ENCODE measurements at regions not wholly inside any gene's neighbourhood (a gene's known extent, or its start where the extent isn't known, plus 50 kb on each side); places are given as distances from the start of the nearest gene placed in this dataset.
A peak's percentile ranks its signal among the peaks of the same experiment; 100 is the strongest.

GRCh38 chr18:53755914-53756609 is 468.4 kb downstream of the MBD2 start:
- no peaks in the 10 kb centered on the region for H3K9me3 ChIP-seq
- no peaks in the 10 kb centered on the region for H3K27me3 ChIP-seq
- no peak overlapping the region for H3K4me3 ChIP-seq
- no peak for DNase-seq
- H3K36me3 ChIP-seq, result no peaks in the 10 kb centered on the region

GRCh38 chr18:53754154-53754553 is 470.3 kb downstream of the MBD2 start:
- Histone ChIP-seq H3K9me3 (no peaks in the 10 kb centered on the region), H3K4me3 (no peak overlapping the region), H3K36me3 (no peaks in the 10 kb centered on the region), H3K27me3 (no peaks in the 10 kb centered on the region)
- DNase-seq, result no peak

GRCh38 chr18:53753601-53754000 is 470.9 kb downstream of the MBD2 start:
- DNase-seq, result no peak
- Histone ChIP-seq H3K27me3 (no peaks in the 10 kb centered on the region), H3K36me3 (no peaks in the 10 kb centered on the region), H3K9me3 (no peaks in the 10 kb centered on the region), H3K4me3 (no peak overlapping the region)

- no peak for DNase-seq
- no peaks in the 10 kb centered on the region for H3K9me3 ChIP-seq
Observed at GRCh38 chr18:53752781-53753367, 471.6 kb downstream of the MBD2 start.

GRCh38 chr18:53749766-53750165 is 474.7 kb downstream of the MBD2 start:
- DNase-seq, result no peak
- Histone ChIP-seq H3K9me3 (no peaks in the 10 kb centered on the region), H3K4me3 (no peak overlapping the region), H3K36me3 (no peaks in the 10 kb centered on the region), H3K27me3 (no peaks in the 10 kb centered on the region)

More at GRCh38 chr18:53752781-53753367, 471.6 kb downstream of the MBD2 start:
- Histone ChIP-seq H3K4me3 (no peak overlapping the region), H3K36me3 (no peaks in the 10 kb centered on the region), H3K27me3 (no peaks in the 10 kb centered on the region)

- no peak overlapping the region for H3K4me3 ChIP-seq
- no peaks in the 10 kb centered on the region for H3K36me3 ChIP-seq
- H3K27me3 ChIP-seq, result no peaks in the 10 kb centered on the region
- DNase-seq, result no peak
- no peaks in the 10 kb centered on the region for H3K9me3 ChIP-seq
Observed at GRCh38 chr18:53747663-53748160, 476.8 kb downstream of the MBD2 start.

GRCh38 chr18:53747210-53747609 is 477.3 kb downstream of the MBD2 start:
- Histone ChIP-seq H3K27me3 (no peaks in the 10 kb centered on the region), H3K4me3 (no peak overlapping the region), H3K9me3 (no peaks in the 10 kb centered on the region), H3K36me3 (no peaks in the 10 kb centered on the region)
- no peak for DNase-seq

- Histone ChIP-seq H3K27me3 (no peaks in the 10 kb centered on the region), H3K4me3 (no peak overlapping the region), H3K9me3 (no peaks in the 10 kb centered on the region), H3K36me3 (no peaks in the 10 kb centered on the region)
- DNase-seq, result no peak
Observed at GRCh38 chr18:53745986-53746385, 478.5 kb downstream of the MBD2 start.

- H3K36me3 ChIP-seq, result no peaks in the 10 kb centered on the region
- H3K27me3 ChIP-seq, result no peaks in the 10 kb centered on the region
- DNase-seq, result no peak
- no peak overlapping the region for H3K4me3 ChIP-seq
- no peaks in the 10 kb centered on the region for H3K9me3 ChIP-seq
Observed at GRCh38 chr18:53745224-53745967, 479.1 kb downstream of the MBD2 start.

GRCh38 chr18:53739700-53740099 is 484.8 kb downstream of the MBD2 start:
- DNase-seq, result no peak
- H3K36me3 ChIP-seq, result no peaks in the 10 kb centered on the region
- no peaks in the 10 kb centered on the region; the same call in 1 of the 2 replicates for H3K27me3 ChIP-seq
- no peak overlapping the region for H3K4me3 ChIP-seq
- H3K9me3 ChIP-seq, result no peaks in the 10 kb centered on the region

GRCh38 chr18:53735526-53735925 is 488.9 kb downstream of the MBD2 start:
- no peaks in the 10 kb centered on the region; the same call in 1 of the 2 replicates for H3K27me3 ChIP-seq
- H3K9me3 ChIP-seq, result no peaks in the 10 kb centered on the region
- DNase-seq, result no peak
- H3K36me3 ChIP-seq, result no peaks in the 10 kb centered on the region
- H3K4me3 ChIP-seq, result no peak overlapping the region

GRCh38 chr18:53715243-53715853 is 509.1 kb downstream of the MBD2 start:
- Histone ChIP-seq H3K27me3 (no peaks in the 10 kb centered on the region), H3K36me3 (no peaks in the 10 kb centered on the region), H3K9me3 (no peaks in the 10 kb centered on the region; the same call in 1 of the 2 replicates), H3K4me3 (no peak overlapping the region)
- no peak for DNase-seq

GRCh38 chr18:53710080-53710479 is 514.4 kb downstream of the MBD2 start:
- 0 out of 2 replicates have a peak, but pooled peaks cover 1% of the 10 kb centered on the region for H3K9me3 ChIP-seq

GRCh38 chr18:53702480-53702879 is 522.0 kb downstream of the MBD2 start:
- DNase-seq, result no peak
- no peaks in the 10 kb centered on the region for H3K36me3 ChIP-seq
- H3K4me3 ChIP-seq, result no peak overlapping the region
- no peaks in the 10 kb centered on the region; the same call in 1 of the 2 replicates for H3K27me3 ChIP-seq
- no peaks in the 10 kb centered on the region for H3K9me3 ChIP-seq

More at GRCh38 chr18:53710080-53710479, 514.4 kb downstream of the MBD2 start:
- no peak for DNase-seq
- no peaks in the 10 kb centered on the region for H3K27me3 ChIP-seq
- H3K4me3 ChIP-seq, result no peak overlapping the region
- H3K36me3 ChIP-seq, result no peaks in the 10 kb centered on the region

- Histone ChIP-seq H3K36me3 (no peaks in the 10 kb centered on the region), H3K9me3 (no peaks in the 10 kb centered on the region), H3K27me3 (no peaks in the 10 kb centered on the region; the same call in 1 of the 2 replicates), H3K4me3 (no peak overlapping the region)
- DNase-seq, result no peak
Observed at GRCh38 chr18:53701697-53702096, 522.8 kb downstream of the MBD2 start.

- peak; percentile 10 for DNase-seq
- no peaks in the 10 kb centered on the region for H3K36me3 ChIP-seq
Observed at GRCh38 chr18:53698907-53699306, 525.6 kb downstream of the MBD2 start.

GRCh38 chr18:53689886-53690285 is 534.6 kb downstream of the MBD2 start:
- no peaks in the 10 kb centered on the region for H3K9me3 ChIP-seq
- DNase-seq, result no peak
- H3K36me3 ChIP-seq, result no peaks in the 10 kb centered on the region
- H3K4me3 ChIP-seq, result no peak overlapping the region
- H3K27me3 ChIP-seq, result no peaks in the 10 kb centered on the region

More at GRCh38 chr18:53698907-53699306, 525.6 kb downstream of the MBD2 start:
- no peaks in the 10 kb centered on the region for H3K9me3 ChIP-seq
- H3K4me3 ChIP-seq, result no peak overlapping the region
- H3K27me3 ChIP-seq, result no peaks in the 10 kb centered on the region
